Stimulated activated CD4-positive, alpha-beta T cell treated with anti-CD3 and anti-CD28 coated beads, Interleukin-4, amount 100 ng/mL, for 1 hour (primary cell): ENCODE measurements at regions not wholly inside any gene's neighbourhood (a gene's known extent, or its start where the extent isn't known, plus 50 kb on each side); places are given as distances from the start of the nearest gene placed in this dataset.
A peak's percentile ranks its signal among the peaks of the same experiment; 100 is the strongest.

Experiments used
- DNase-seq: peaks from one replicate; pipeline ENCODE4 v3.0.0-alpha.2; 2020

- DNase-seq: no peak
Measured at GRCh38 chr10:88179831-88180230, 316.4 kb downstream of the PTEN start.

GRCh38 chr10:88181902-88182600, 318.6 kb downstream of the PTEN start:
- no peak for DNase-seq

GRCh38 chr10:88182601-88182930, 319.1 kb downstream of the PTEN start:
- DNase-seq: no peak

- DNase-seq: no peak
Measured at GRCh38 chr10:88184543-88185297, 321.3 kb downstream of the PTEN start.

- DNase-seq: no peak
Measured at GRCh38 chr10:88185830-88186229, 322.4 kb downstream of the PTEN start.

GRCh38 chr10:88186335-88186734, 322.9 kb downstream of the PTEN start:
- no peak for DNase-seq

GRCh38 chr10:88187472-88187871, 324.0 kb downstream of the PTEN start:
- DNase-seq: no peak

- DNase-seq: no peak
Measured at GRCh38 chr10:88190123-88190522, 326.7 kb downstream of the PTEN start.

- DNase-seq: no peak
Measured at GRCh38 chr10:88190540-88191235, 327.3 kb downstream of the PTEN start.

GRCh38 chr10:88193018-88193417, 329.6 kb downstream of the PTEN start:
- DNase-seq: no peak

GRCh38 chr10:88194041-88194887, 330.8 kb downstream of the PTEN start:
- DNase-seq: peak; percentile 4

- no peak for DNase-seq
Measured at GRCh38 chr10:88194961-88195367, 331.5 kb downstream of the PTEN start.

- no peak for DNase-seq
Measured at GRCh38 chr10:88195841-88196240, 332.4 kb downstream of the PTEN start.

- no peak for DNase-seq
Measured at GRCh38 chr10:88196291-88196690, 332.9 kb downstream of the PTEN start.

GRCh38 chr10:88198023-88198422, 334.6 kb downstream of the PTEN start:
- no peak for DNase-seq

GRCh38 chr10:88200312-88201032, 337.0 kb downstream of the PTEN start:
- DNase-seq: no peak

- DNase-seq: no peak
Measured at GRCh38 chr10:88205842-88206446, 342.5 kb downstream of the PTEN start.

GRCh38 chr10:88207121-88207546, 343.7 kb downstream of the PTEN start:
- no peak for DNase-seq

GRCh38 chr10:88209231-88209630, 345.8 kb downstream of the PTEN start:
- no peak for DNase-seq

- DNase-seq: no peak
Measured at GRCh38 chr10:88209837-88210561, 346.6 kb downstream of the PTEN start.

- no peak for DNase-seq
Measured at GRCh38 chr10:88211230-88211629, 347.8 kb downstream of the PTEN start.
